ENCODE measurements at regions not wholly inside any gene's neighbourhood (a gene's known extent, or its start where the extent isn't known, plus 50 kb on each side); places are given as distances from the start of the nearest gene placed in this dataset.
"Not testable (repeated sequence)": the region's sequence is repeated elsewhere in the genome, so short reads cannot be mapped to it uniquely, and the experiment has no call there.

GRCh38 chr1:245025525-245025924 lies 129.3 kb upstream of the KIF26B start:
- DNase-seq (ENCODE audit: low read depth), result no peak

- DNase-seq (ENCODE audit: low read depth), result no peak
These were observed 131.6 kb upstream of the KIF26B start for GRCh38 chr1:245023222-245023621.

- no peak for DNase-seq (ENCODE audit: low read depth)
These were observed 134.8 kb upstream of the KIF26B start for GRCh38 chr1:245019910-245020486.

GRCh38 chr1:245016700-245017099 lies 138.1 kb upstream of the KIF26B start:
- DNase-seq (ENCODE audit: low read depth), result no peak

- DNase-seq (ENCODE audit: low read depth), result no peak
These were observed 139.8 kb upstream of the KIF26B start for GRCh38 chr1:245015031-245015430.

- DNase-seq (ENCODE audit: low read depth), result no peak
These were observed 140.3 kb upstream of the KIF26B start for GRCh38 chr1:245014247-245015029.

- no peak for DNase-seq (ENCODE audit: low read depth)
These were observed 144.7 kb upstream of the KIF26B start for GRCh38 chr1:245010018-245010614.

GRCh38 chr1:245008761-245009160 lies 144.4 kb upstream of the HNRNPU start:
- DNase-seq (ENCODE audit: low read depth), result no peak

- DNase-seq (ENCODE audit: low read depth), result no peak
These were observed 143.5 kb upstream of the HNRNPU start for GRCh38 chr1:245007852-245008251.

- no peak for DNase-seq (ENCODE audit: low read depth)
These were observed 138.9 kb upstream of the HNRNPU start for GRCh38 chr1:245003246-245003645.

- no peak for DNase-seq (ENCODE audit: low read depth)
These were observed 136.9 kb upstream of the HNRNPU start for GRCh38 chr1:245001252-245001651.

- no peak for DNase-seq (ENCODE audit: low read depth)
These were observed 136.5 kb upstream of the HNRNPU start for GRCh38 chr1:245000872-245001188.

- DNase-seq (ENCODE audit: low read depth), result not testable (repeated sequence)
These were observed 135.3 kb upstream of the HNRNPU start for GRCh38 chr1:244999644-245000043.

- no peak for DNase-seq (ENCODE audit: low read depth)
These were observed 134.5 kb upstream of the HNRNPU start for GRCh38 chr1:244998717-244999346.

GRCh38 chr1:244995602-244996400 lies 131.5 kb upstream of the HNRNPU start:
- no peak for DNase-seq (ENCODE audit: low read depth)

- DNase-seq (ENCODE audit: low read depth), result no peak
These were observed 128.5 kb upstream of the HNRNPU start for GRCh38 chr1:244992833-244993232.

GRCh38 chr1:244989813-244990212 lies 125.5 kb upstream of the HNRNPU start:
- DNase-seq (ENCODE audit: low read depth), result no peak

- no peak for DNase-seq (ENCODE audit: low read depth)
These were observed 124.2 kb upstream of the HNRNPU start for GRCh38 chr1:244988521-244988920.

- DNase-seq (ENCODE audit: low read depth), result no peak
These were observed 116.3 kb upstream of the HNRNPU start for GRCh38 chr1:244980605-244981004.

GRCh38 chr1:244974550-244974949 lies 110.2 kb upstream of the HNRNPU start:
- no peak for DNase-seq (ENCODE audit: low read depth)

GRCh38 chr1:244974106-244974505 lies 109.8 kb upstream of the HNRNPU start:
- no peak for DNase-seq (ENCODE audit: low read depth)

- DNase-seq (ENCODE audit: low read depth), result no peak
These were observed 107.3 kb upstream of the HNRNPU start for GRCh38 chr1:244971552-244972216.
